GM18873 (cell line): ENCODE measurements at regions not wholly inside any gene's neighbourhood (a gene's known extent, or its start where the extent isn't known, plus 50 kb on each side); places are given as distances from the start of the nearest gene placed in this dataset.

Experiments used
- ATAC-seq: cut with Tn5 transposase; IDR thresholded peaks from one replicate; pipeline ENCODE4 v1.9.1; 2021; ENCODE audit warnings: mild to moderate bottlenecking, moderate library complexity, moderate number of reproducible peaks; ENCODE audit not compliant: unreplicated experiment, low FRiP score

DNA sequence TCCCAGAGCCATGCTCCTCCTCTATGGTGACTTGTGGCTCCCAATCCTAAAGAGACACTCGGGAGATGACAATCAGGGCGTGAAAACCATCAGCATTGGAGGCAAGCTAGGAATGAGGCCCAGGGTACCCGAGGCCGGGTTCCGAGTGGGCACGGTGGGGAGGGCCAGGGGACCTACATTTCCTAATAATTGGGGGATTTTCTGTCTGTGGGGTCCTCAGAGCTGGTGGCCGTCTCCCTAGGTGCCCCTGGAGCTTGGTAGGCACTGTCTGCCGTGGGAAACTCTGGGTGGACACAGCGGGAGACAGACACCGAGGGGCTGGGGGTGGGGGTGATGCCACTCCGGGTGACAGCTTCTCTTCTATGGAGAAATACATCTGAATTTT, 312.5 kb upstream of the TNRC6C start:
- no peak for ATAC-seq

DNA sequence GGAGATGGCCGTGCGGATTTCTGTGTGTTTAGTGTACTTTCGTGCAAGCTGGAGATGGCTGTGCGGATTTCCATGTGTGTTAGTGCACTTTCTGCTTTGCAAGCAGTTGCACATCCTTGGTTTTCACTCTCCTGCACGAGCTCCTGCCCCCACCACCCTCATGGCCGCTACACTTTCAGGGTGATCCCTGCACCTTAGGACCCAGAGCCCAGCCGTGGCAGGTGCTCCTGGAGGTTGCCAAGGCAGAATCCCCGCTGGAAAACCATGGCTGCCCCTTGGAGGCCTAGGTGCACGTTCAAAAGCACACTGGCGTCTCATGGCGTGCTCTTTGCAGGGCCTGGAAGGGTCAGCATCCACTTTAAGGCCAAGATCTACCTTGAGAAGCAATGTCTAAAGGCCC, 311.0 kb upstream of the TNRC6C start:
- no peak for ATAC-seq

DNA sequence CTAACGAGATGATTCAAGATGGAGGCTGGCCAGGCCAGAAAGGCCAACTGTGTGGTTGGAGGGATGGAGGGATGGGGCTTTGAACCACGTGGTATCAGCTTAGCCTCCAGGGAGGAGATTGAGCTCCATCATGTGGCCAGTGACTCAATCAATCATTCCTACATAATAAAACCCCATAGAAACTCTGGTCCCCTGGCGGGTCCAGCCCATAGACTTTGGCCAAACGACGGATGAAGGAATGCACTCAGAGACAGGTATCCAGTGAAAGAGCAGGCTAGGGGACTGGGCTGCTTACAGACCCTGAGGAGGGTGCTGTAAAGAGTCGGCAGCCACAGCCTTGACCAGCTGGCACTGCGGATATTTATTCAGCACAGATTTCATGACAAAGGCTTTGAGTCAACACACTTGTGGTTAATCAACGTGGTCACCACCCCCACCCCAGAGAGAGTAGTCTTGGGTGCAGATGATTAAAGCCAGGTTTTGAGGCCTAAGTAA, 308.7 kb upstream of the TNRC6C start:
- ATAC-seq, result no peak

DNA sequence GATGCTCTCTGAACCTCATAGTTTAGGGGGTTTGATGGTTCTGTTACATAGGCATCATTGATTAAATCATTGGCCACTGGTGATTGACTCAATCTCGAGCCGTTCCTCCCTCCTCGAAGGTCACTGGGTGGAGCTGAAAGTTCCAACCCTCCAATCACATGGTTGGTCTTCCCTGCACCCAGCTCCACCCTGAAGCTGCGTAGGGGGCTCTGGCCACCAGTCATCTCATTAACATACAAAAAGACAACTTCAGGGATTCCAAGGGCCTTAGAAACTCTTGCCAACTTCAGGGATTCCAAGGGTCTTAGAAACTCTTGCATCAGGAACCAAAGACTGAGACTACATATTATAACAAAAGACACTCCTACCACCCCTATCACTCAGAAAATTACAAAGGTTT, 306.5 kb upstream of the TNRC6C start:
- ATAC-seq, result no peak

- ATAC-seq, result no peak
Observed at GRCh38 chr17:77654296-77654695, 304.2 kb upstream of the TNRC6C start.

DNA sequence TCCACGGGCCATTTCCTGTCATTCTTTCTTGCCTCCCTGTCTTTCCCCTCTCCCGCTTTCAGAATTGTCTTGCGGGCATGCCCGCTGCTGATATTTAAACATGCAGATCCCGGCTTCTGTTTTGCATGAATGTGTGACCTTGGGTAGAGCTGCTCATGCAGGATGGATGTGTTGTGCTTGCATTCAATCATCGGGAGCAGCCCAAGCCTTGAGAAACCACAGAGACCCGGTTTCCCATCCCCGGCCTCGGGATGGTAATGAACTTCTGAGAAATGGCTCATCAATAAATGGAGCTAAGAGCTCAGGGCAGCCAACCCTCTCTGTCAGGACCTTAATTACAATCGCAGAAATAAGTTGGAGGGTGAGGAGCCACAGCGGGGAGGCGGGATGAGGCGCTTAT, 303.7 kb upstream of the TNRC6C start:
- no peak for ATAC-seq

- no peak for ATAC-seq
Observed at GRCh38 chr17:77656054-77656453, 302.4 kb upstream of the TNRC6C start.

- no peak for ATAC-seq
Observed at GRCh38 chr17:77657839-77658238, 300.7 kb upstream of the TNRC6C start.

- no peak for ATAC-seq
Observed at GRCh38 chr17:77660524-77660923, 298.0 kb upstream of the TNRC6C start.

- ATAC-seq, result no peak
Observed at GRCh38 chr17:77662833-77663232, 295.7 kb upstream of the TNRC6C start.

DNA sequence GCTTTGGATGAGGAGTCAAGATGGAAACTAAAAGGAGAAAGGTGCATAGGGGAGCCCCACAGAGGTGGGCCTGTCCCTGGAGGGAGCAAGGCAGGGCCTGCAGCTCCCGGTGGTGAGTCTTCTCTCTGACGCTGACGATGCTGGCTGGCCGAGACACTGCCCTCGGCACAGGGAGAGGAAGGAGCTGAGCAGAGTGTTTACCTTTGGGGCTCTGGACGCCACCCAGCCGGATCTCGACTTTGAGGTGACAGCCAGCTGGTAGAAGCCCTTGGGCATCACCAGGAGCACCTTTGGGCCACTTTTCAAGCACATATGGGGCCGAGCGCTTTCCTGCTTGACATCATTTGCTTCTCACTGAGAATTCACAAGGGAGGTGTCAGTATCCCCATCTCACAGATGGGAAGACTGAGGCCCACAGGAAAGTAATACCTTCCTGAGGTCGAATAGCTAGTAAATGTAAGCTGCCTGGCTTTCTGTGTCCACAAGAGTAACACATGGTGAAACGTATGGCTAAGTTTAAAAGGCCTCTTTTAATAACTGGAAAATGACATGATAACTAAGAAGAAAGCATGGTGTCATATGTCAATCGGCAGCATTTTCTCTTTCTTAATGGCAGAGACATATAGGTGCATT, 294.3 kb upstream of the TNRC6C start:
- no peak for ATAC-seq

- no peak for ATAC-seq
Observed at GRCh38 chr17:77665833-77666232, 292.7 kb upstream of the TNRC6C start.

DNA sequence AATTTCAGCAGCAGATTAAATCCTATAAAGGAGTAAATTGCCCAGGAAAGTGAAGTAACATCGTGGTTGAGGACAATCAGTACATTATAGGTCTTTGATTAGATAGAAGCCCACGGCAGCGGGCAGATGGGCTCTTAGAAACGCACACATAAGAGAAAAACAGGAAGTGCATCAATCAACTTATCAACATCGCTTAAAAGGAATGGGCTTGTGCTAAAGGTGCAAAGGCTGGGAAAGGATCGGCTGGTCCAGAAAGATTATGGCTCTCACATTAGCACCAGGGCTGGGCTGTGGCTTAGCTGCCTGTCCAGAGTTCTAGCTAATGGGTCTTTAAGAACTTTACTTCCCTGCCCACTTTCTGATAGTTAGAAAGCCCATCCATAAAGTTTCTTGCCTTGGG, 292.0 kb upstream of the TNRC6C start:
- no peak for ATAC-seq

- ATAC-seq, result no peak
Observed at GRCh38 chr17:77666881-77667395, 291.6 kb upstream of the TNRC6C start.

- no peak for ATAC-seq
Observed at GRCh38 chr17:77667478-77667877, 291.0 kb upstream of the TNRC6C start.

DNA sequence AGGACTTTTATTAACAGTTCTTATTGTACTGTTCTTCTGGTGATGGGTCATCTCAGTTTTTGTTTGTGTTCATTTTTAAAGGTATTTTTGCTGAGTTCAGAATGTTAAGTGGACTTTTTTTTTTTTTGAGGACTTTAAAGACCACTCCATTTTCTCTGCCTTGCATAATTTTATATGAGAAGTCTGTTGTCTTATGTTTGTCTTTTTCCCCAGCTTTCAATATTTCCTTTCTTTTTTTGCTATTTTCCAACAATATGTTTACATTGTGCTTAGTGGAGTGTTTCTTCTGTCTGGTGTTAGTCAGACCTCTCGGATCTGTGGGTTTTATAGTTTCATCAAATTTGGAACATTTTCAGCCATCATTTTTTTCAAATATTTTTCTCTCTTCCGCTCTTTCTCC, 290.0 kb upstream of the TNRC6C start:
- ATAC-seq, result no peak

DNA sequence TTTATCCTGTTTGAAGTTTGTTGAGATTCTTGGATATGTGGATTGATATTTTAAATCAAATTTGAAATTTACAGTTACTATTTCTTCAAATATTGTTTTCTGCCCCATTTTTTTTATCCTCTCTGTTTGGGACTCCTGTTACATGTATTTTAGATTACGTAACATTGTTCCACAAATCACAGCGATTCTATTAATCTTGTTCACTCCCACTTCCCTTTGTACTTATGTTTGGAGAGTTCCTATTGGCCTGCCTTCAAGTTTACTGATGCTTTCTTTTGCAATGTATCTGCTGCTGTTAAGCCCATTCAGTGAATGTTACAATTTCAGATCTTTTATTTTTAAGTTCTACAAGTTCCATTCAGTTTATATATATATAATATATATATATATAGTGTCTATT, 288.3 kb upstream of the TNRC6C start:
- no peak for ATAC-seq

DNA sequence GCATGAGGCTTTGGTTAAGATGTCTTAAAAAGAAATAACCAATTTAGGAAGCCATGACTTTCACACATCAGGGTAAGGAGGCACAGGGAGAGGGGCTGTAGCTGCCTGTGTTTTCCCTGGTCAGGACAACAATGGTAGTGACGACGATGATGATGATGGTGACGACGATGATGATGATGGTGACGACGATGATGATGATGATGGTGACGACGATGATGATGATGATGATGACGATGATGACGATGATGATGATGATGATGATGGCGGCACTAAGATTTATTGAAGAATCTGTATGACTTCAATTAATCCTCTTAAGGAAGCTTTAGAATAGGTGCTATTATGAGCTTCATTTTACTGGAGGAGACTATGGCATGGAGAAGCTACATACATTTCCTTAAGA, 284.1 kb upstream of the TNRC6C start:
- ATAC-seq, result no peak

DNA sequence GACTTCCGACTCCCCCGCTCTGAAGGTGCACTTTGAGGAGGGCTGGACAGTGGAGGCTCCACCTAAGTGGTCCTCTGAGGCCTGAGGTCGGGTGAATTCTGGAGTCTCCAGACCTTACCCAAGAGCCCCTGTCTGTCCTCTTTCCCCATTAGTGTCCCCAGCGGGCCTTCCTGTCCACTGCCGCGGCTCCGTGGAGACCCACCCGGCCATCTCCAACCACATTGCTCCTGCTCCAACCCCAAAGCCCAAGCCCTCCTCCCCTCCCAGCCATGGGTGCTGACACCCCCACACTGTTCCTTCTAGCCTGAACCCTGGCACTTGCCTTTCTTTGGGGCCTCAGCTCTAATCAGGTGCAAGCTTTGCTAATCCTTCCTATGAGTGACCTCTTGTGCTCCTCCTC, 283.1 kb upstream of the TNRC6C start:
- no peak for ATAC-seq

DNA sequence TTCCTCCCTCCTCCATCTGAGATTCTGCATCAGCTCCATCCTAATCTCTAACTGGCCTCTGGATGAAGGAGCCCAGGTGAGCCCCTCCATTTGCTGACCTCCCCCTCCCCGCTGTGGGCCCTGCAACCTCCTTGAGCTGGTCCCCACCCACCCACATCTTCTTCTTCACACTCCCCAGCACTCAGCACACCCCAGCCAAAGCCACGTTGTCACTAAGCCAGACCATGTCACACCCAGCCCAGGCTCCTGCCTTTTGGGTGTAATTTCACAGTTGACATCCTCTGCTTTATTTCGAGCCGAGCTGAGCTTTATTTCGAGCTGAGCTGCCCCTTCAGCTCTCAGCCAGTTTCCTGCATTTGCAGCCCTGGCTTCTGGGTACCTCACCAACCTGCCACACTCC, 282.7 kb upstream of the TNRC6C start:
- no peak for ATAC-seq

DNA sequence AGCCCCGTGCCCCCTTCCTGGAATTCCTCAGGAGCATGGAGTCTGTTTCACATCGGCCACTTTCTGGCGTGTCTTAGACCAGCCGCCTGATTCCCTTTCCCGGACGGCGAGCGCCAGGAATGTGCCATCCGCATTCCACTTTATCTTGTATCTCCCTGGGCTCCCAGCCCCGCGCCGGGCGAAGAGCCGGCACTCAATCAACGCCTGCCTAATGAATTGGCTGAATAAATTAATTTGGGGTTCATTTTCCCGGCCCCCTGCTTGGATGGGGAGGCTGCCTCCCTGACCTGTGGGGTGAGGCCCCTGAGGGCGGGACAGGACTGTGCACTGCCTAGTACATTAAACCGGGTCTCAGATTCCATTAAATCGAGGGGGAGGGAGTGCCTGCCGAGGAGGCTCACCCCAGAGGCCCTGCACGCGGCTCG, 282.3 kb upstream of the TNRC6C start:
- no peak for ATAC-seq

DNA sequence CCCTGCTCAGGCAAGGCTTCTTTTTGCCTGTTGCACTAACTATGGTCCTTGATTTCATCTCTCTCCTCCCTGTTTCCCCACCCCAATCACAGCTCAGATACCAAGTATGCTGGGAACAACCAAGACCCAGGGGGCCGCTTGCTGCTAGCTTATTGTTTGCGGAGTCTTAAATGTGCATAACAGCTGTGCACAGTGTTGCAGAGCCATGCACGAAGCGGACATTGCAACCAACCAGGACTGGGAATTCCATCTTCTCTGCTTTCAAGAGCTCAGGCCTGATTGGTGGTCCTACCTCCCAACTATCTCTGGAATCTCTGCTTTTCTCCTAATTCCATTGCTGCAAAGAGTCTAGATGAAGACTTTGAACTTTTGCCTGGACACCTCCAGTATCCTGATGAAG, 281.3 kb upstream of the TNRC6C start:
- no peak for ATAC-seq

- no peak for ATAC-seq
Observed at GRCh38 chr17:77677630-77678029, 280.9 kb upstream of the TNRC6C start.
